SK-N-SH treated with all-trans-retinoic acid at 6 μM for 48 hours (cell line): ENCODE measurements at regions not wholly inside any gene's neighbourhood (a gene's known extent, or its start where the extent isn't known, plus 50 kb on each side); places are given as distances from the start of the nearest gene placed in this dataset.
A peak's percentile ranks its signal among the peaks of the same experiment; 100 is the strongest.

Experiments used
- ATAC-seq: fragments of 200-7000 bp; cut with Tn5 transposase; 3 replicates; pipeline ENCODE4 v1.9.1; 2020; ENCODE audit warnings: mild to moderate bottlenecking, moderate library complexity
- ARNTL ChIP-seq: fragments of 450-650 bp; formaldehyde crosslinking; IDR thresholded peaks from 2 replicates; pipeline ENCODE4 v1.5.0; 2020; ENCODE audit warnings: low read depth, mild to moderate bottlenecking, moderate library complexity, borderline replicate concordance
- BACH2 ChIP-seq: fragments of 250-450 bp; sonication (Bioruptor Pico); IDR thresholded peaks from 2 replicates; pipeline ENCODE4 v1.9.0; 2021; ENCODE audit warnings: mild to moderate bottlenecking, borderline replicate concordance
- ESRRG ChIP-seq: fragments of 250-450 bp; sonication (Bioruptor Pico); IDR thresholded peaks from 2 replicates; pipeline ENCODE4 v1.6.1; 2021; ENCODE audit warnings: mild to moderate bottlenecking
- GLIS3 ChIP-seq: fragments of 250-450 bp; sonication (Bioruptor Pico); IDR thresholded peaks from 2 replicates; pipeline ENCODE4 v1.5.0; 2020; ENCODE audit warnings: mild to moderate bottlenecking, moderate library complexity
- ISL1 ChIP-seq: fragments of 250-450 bp; sonication (Bioruptor Pico); IDR thresholded peaks from 2 replicates; pipeline ENCODE4 v2.1.2; 2022; ENCODE audit warnings: mild to moderate bottlenecking, moderate library complexity
- OSR1 ChIP-seq: fragments of 250-450 bp; sonication (Bioruptor Pico); IDR thresholded peaks from 2 replicates; pipeline ENCODE4 v1.8.0; 2022; ENCODE audit warnings: moderate library complexity, mild to moderate bottlenecking, inconsistent platforms
- PPARA ChIP-seq: fragments of 250-450 bp; sonication (Bioruptor Pico); IDR thresholded peaks from 2 replicates; pipeline ENCODE4 v1.5.0; 2020; ENCODE audit warnings: mild to moderate bottlenecking, borderline replicate concordance
- RARB ChIP-seq: fragments of 250-450 bp; sonication (Bioruptor Pico); IDR thresholded peaks from 2 replicates; pipeline ENCODE4 v1.8.0; 2021; ENCODE audit warnings: mild to moderate bottlenecking, moderate library complexity
- SNAI2 ChIP-seq: fragments of 250-450 bp; sonication (Bioruptor Pico); IDR thresholded peaks from 2 replicates; pipeline ENCODE4 v1.5.0; 2020; ENCODE audit warnings: mild to moderate bottlenecking, moderate library complexity
- TCF4 ChIP-seq: fragments of 250-450 bp; sonication (Bioruptor Pico); IDR thresholded peaks from 2 replicates; pipeline ENCODE4 v1.8.0; 2021; ENCODE audit warnings: mild to moderate bottlenecking, moderate library complexity, borderline replicate concordance
- TOX ChIP-seq: fragments of 250-450 bp; sonication (Bioruptor Pico); IDR thresholded peaks from 2 replicates; pipeline ENCODE4 v1.8.0; 2021; ENCODE audit warnings: mild to moderate bottlenecking, moderate library complexity, borderline replicate concordance
- TSHZ2 ChIP-seq: fragments of 250-450 bp; sonication (Bioruptor Pico); IDR thresholded peaks from 2 replicates; pipeline ENCODE4 v1.5.0; 2020; ENCODE audit warnings: mild to moderate bottlenecking, moderate library complexity
- ZC3H10 ChIP-seq: fragments of 250-450 bp; sonication (Bioruptor Pico); IDR thresholded peaks from 2 replicates; pipeline ENCODE4 v1.5.1; 2021; ENCODE audit warnings: mild to moderate bottlenecking, moderate library complexity
- ZFP3 ChIP-seq: fragments of 250-450 bp; sonication (Bioruptor Pico); IDR thresholded peaks from 2 replicates; pipeline ENCODE4 v1.5.0; 2020; ENCODE audit warnings: mild to moderate bottlenecking, moderate library complexity
- ZFP30 ChIP-seq: fragments of 450-650 bp; formaldehyde crosslinking; IDR thresholded peaks from 2 replicates; pipeline ENCODE4 v1.5.0; 2022; ENCODE audit warnings: mild to moderate bottlenecking, moderate library complexity
- ZNF565 ChIP-seq: fragments of 450-650 bp; formaldehyde crosslinking; conservative IDR thresholded peaks from 2 replicates; pipeline ENCODE4 v1.5.0; 2020; ENCODE audit warnings: low read depth, mild to moderate bottlenecking, moderate library complexity
- ZNF8 ChIP-seq: fragments of 450-650 bp; formaldehyde crosslinking; IDR thresholded peaks from 2 replicates; pipeline ENCODE4 v1.5.0; 2020; ENCODE audit warnings: mild to moderate bottlenecking, moderate library complexity
- TF ChIP-seq, protein P1 (sequence below): fragments of 250-450 bp; sonication (Bioruptor Pico); IDR thresholded peaks from 2 replicates; pipeline ENCODE4 v1.5.1; 2020; ENCODE audit warnings: low read depth, mild to moderate bottlenecking, moderate library complexity
- TF ChIP-seq, protein P2 (sequence below): fragments of 250-450 bp; sonication (Bioruptor Pico); IDR thresholded peaks from 2 replicates; pipeline ENCODE4 v1.8.0; 2021; ENCODE audit warnings: low read depth, mild to moderate bottlenecking, moderate library complexity, borderline replicate concordance

DNA sequence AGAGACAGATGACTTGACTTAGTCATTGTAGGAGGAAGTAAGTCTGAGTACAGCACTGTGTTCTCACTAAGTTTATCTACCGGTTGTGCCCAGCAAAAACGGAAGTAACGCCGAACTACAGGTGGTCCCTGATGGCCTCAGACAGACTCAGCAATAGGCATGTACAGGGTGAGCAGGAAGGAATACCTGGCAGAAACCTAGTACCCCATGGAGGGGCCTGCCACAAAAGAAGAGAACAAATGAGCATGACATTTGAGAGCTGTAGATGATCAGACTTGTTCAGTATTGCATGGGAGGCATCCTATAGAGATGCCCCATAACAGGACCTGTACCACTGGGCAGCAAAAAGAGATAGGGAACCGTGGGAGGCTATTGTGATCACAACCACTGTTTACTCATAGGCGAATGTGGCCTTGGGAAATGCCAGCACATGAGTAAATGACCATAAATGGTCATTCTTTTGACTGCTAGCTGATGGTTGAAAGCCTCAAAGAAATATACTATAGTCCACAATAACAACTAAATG lies 106.4 kb upstream of the TAB2 start:
- ATAC-seq = peak; percentile 17; the same call in 2 of the 3 replicates
- no peak for TF ChIP-seq BACH2 (CRISPR knock-in tag)
- no peak for TF ChIP-seq SNAI2
- TF ChIP-seq ZNF8 (CRISPR knock-in tag) = no peak
- TF ChIP-seq PPARA = no peak
- no peak for TF ChIP-seq TSHZ2 (CRISPR knock-in tag)
- no peak for TF ChIP-seq ZC3H10 (CRISPR knock-in tag)
- no peak for TF ChIP-seq GLIS3 (CRISPR knock-in tag)
- TF ChIP-seq, protein P1, sequence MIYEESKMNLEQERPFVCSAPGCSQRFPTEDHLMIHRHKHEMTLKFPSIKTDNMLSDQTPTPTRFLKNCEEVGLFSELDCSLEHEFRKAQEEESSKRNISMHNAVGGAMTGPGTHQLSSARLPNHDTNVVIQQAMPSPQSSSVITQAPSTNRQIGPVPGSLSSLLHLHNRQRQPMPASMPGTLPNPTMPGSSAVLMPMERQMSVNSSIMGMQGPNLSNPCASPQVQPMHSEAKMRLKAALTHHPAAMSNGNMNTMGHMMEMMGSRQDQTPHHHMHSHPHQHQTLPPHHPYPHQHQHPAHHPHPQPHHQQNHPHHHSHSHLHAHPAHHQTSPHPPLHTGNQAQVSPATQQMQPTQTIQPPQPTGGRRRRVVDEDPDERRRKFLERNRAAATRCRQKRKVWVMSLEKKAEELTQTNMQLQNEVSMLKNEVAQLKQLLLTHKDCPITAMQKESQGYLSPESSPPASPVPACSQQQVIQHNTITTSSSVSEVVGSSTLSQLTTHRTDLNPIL (CRISPR knock-in tag) = no peak

GRCh38 chr6:149212206-149212605 lies 105.3 kb upstream of the TAB2 start:
- TF ChIP-seq TCF4 (no peak), TSHZ2 (CRISPR knock-in tag) (no peak), GLIS3 (CRISPR knock-in tag) (no peak), ZNF8 (CRISPR knock-in tag) (no peak)
- TF ChIP-seq, all 23 proteins: peak for 0
- ATAC-seq = no peak

DNA sequence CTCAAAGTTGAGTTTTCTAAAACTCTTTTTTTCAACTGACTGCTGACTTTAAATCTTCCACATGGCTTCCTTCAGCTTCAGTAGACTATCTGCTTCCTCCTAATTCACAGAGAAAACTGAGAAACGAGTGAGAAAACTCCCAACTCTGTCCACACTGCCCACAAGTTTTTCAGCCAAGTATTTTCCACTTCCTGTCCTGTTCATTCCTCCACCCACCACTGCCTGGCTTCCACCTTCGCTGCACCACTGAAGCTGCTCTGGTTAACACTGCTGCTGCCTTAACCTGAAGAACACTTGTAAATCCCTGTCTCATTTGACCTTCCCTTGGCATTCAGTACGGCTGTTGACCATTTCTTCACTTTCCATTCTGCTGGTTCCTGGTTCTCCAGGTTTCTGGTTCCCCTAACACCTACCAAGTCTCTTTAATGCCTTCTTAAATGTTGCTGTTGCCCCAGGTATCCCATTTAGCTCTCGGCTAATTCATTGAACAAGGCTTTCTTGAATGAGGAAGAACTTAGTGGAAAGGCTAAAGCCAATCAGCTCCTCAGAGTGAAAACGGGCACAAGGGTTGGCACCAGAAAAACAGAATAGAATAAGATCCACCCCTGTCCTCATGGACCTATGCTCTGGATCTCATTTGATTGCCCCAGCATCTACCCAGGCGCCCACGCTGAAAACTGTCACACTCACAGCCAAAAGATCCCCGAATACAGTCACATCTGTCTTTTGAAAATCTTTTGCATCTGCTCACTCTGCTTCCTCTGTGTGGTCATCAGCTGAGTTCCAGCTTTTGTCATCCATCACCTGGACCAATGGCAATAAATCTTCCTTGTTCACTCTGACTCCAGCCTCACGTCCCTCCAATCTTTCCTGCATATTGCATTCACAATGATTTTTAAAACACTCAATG lies 104.4 kb upstream of the TAB2 start:
- TF ChIP-seq ZFP3 (CRISPR knock-in tag) = no peak
- TF ChIP-seq, protein P1 (CRISPR knock-in tag) = no peak
- TF ChIP-seq TSHZ2 (CRISPR knock-in tag) = no peak
- TF ChIP-seq GLIS3 (CRISPR knock-in tag) = no peak
- no peak for TF ChIP-seq ZC3H10 (CRISPR knock-in tag)
- TF ChIP-seq BACH2 (CRISPR knock-in tag) = no peak
- TF ChIP-seq ZFP30 (CRISPR knock-in tag) = no peak
- TF ChIP-seq TOX (CRISPR knock-in tag) = no peak
- TF ChIP-seq ESRRG (CRISPR knock-in tag) = no peak
- TF ChIP-seq ZNF565 (CRISPR knock-in tag) = no peak
- TF ChIP-seq, protein P2, sequence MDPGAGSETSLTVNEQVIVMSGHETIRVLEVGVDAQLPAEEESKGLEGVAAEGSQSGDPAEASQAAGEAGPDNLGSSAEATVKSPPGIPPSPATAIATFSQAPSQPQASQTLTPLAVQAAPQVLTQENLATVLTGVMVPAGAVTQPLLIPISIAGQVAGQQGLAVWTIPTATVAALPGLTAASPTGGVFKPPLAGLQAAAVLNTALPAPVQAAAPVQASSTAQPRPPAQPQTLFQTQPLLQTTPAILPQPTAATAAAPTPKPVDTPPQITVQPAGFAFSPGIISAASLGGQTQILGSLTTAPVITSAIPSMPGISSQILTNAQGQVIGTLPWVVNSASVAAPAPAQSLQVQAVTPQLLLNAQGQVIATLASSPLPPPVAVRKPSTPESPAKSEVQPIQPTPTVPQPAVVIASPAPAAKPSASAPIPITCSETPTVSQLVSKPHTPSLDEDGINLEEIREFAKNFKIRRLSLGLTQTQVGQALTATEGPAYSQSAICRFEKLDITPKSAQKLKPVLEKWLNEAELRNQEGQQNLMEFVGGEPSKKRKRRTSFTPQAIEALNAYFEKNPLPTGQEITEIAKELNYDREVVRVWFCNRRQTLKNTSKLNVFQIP = no peak
- TF ChIP-seq ISL1 (CRISPR knock-in tag) = no peak
- TF ChIP-seq OSR1 (CRISPR knock-in tag) = no peak
- TF ChIP-seq ZNF8 (CRISPR knock-in tag) = no peak
- no peak for TF ChIP-seq ARNTL (CRISPR knock-in tag)
- TF ChIP-seq RARB (CRISPR knock-in tag) = no peak
- TF ChIP-seq, all 23 proteins: peak for 0
- no peak for ATAC-seq
